NOMO-1 (cell line): ENCODE measurements at regions not wholly inside any gene's neighbourhood (a gene's known extent, or its start where the extent isn't known, plus 50 kb on each side); places are given as distances from the start of the nearest gene placed in this dataset.

Experiments
- DNase-seq, 2 experiments: peaks; one replicate each; lab custom pipeline; 2025; ENCODE audit not compliant: unreplicated experiment in 2 of 2; lab: John Stamatoyannopoulos, UW

DNA sequence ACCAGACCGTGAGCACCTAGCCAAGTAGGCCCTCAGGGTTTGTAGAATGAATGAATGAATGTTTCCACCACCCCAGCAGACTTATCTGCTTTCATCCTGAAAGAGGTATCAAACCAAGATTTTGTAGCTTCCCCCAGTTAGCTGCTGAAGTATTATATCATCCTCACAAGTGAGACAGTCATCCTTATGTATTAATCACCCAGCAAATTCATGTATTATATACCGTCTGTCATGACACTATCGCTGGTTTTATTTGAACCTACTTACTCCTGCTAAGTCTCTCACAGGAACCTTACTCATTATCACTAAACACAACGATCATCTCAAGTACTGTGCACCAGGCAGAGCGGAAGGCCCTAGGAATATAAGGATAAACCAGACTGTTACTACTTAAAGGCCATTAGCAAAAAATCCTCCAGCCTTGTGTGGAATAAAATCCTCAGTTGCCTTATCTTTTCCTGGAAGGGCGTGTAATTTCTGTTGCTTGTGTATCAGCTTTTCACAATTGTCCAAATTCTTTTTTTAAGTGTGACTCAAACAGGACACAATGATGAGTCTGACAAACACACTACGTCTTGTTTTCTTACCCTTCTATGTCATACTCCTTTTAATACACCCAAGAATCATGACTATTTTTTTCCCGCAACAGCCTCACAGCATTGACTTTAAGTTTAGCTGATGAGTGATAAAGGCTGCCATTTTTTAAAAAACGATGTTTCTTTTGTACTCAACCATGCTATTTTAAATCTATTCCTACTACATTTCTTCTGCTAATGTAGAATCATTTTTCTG, 176.1 kb upstream of the KLF14 start:
- no peak for DNase-seq

DNA sequence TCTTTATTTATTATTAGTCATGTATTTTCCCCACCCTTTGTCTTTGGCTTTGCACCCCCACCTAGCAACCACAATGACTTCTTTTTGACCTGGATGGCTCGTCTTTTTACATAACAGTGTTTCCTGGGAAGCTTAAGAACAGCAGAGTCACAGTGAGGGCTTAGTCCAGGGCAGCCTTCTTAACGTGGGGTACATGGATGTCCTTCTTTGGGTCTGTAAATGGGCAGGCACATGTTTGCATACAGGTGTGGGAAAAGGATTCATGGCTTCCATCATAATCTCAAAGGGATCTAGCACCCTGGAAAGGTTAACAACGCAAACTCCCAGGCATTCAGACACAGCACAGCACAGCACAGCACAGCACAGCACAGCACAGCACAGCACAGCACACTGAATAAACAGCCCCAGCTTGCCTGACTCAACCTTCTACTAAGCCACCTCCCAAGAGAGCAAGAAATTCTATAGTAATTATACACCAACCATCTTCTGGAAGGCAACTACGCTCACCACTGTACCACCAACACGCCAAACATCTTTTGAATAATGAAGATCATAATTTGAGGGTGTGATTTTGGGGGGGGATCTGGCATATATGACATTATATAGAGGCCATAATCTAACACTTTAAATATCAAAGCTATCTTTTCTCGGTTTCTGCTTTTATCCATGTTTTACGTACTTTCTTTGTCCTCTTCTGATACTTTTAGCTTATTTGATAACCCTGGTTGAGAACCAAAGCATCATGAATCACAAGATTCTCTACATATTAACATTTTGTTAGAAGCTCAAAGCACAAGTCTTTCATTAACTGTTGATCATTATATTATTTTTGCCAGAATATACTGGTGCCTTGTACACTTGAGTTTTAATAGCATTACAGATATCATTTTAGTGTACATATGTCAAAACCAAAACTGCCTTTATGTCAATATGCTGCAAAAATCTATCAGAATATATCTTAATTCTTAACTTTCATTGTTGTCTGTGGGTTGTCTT, 177.2 kb upstream of the KLF14 start:
- no peak for DNase-seq

DNA sequence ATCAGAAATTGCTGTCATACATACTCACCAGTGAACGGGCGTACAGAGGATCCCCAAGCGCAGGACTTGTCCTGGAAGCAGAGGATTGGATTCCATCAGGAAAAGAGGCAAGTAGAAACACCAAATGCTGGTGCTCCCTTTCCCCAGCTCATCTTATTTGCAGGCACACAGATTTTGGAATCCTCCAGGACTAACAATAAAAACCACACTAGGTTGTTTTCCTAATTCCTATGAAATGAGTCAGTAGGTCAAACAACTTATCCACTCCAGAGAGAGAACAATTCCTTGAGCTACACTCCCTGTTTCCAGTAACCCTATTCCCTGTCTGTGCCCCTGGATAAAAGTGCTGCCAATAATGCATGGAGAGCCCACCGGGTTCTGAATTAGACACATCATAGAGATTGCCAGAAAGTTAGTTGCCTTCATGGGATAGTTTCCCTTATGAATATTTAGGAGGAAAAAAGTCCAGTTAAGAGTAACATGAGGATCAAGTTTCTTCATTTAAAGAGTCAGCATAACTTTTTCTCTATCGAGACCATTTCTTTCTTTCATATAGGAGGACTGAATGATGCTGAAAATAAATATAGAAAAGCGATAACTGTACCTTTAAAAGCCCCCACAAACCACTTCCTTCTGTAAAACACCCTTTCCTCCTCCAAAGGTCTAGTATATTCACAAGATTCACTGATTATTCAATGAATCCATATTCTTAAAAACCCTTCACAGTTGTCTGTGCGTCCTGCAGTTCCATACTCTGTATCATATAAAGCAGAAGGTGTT, 178.3 kb upstream of the KLF14 start:
- DNase-seq = no peak

DNA sequence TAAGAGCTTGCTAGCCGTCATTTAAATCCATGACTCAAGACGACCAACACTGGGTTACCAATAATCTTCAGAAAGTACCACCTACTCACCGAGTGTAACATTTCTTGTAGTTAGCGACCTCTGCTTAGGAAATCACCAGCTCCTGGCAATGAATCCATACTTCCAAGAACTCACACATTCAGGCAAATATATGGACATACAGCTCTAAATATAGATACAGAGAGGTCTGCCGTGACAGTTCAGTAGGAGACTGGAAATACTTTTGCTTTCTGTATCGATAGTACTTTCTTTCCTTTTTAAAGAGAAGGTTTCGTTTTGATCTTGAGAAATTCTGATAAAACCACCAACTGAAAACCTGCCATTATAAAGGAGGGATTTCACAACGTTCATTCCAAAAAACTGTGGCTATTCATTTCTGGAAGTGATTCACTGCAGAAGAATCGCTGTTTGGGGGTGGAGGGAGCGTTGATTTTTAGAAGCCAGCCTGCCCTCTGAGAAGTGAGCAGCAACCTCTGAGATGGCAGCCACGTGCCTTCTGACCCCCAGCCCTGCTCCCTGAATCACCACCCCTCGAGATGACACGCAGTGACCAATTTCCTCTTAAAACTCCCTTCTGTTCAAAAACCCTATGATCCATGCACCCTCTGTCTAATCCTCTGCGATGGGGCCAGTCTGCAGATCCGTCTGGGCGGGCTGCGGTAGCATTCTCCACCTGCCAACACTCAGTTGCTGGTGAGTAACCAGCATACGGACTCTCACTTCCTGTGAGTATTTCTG, 179.0 kb upstream of the KLF14 start:
- DNase-seq = peak; percentile 64 to 78

DNA sequence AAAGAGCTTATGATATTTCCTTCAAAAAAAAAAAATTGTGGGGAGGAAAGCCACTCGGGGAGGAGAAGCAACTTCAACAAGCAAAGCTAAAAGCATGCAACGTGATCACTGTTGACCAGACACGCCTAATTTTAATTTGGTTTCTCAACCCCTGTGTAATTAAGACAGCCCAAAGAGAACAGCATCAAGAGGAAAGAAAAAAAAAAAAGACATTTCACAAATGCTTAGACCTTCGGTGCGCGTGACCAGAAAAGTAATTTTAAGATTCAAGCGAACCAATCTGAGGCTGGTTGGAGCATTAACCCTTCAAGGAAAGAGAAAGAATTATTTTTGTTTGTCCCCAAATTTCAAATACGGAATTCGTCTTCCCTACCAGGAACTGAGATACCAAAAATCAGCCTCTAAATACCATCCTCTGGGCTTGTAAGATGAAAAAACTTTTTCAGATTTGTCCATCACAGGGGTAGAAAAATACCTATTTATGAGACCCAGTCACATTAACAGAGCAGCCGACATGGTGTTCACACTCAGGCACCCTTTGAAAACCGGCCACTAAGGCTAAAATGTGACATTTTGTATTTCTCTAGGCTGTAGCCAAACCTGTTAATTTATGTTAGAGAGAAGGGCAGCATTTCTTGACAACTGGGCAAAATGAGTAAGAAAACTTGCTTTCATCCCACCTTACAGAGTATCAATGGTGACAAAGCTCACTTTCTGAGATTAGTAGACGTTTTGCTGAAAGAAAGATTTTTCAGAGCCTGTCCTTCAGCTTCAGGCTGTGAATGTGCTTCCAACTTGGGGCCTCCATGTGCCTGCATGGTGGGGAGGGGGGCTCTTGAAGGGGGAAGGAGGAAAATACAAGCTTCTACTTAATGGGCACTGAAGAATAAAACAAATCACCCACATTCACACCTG, 179.9 kb upstream of the KLF14 start:
- DNase-seq = peak in 1 of 2 experiments; percentile 64

DNA sequence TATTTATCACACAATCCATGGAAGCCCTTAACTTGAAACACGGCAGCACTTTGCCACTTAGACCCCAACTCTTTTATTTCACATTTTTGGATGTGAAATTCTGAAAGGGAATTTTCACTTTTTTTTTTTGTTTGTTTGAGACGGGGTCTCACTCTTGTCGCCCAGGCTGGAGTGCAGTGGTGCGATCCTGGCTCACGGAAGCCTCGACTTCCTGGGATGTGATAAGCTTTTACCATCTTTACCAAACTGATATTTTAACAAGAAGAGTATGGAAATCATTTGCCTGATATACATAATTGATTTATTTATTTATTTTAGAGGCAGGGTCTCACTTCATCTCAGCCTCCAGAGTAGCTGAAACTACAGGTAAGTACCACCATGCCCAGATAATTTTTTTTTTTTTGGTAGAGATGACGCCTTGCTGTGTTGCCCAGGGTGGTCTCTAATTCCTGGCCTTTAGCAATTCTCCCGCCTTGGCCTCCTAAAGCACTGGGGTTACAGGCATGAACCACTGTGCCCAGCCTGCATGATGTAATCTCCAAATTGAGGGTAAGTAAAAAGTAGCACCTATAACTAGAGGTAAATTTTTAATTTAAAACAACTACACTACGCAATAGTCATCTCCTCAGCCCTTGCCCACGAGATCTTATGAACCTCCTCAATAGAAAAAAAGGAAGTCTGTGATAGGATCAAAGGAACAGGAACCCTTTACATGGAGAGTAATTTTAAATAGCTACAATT, 180.7 kb upstream of the KLF14 start:
- no peak for DNase-seq

DNA sequence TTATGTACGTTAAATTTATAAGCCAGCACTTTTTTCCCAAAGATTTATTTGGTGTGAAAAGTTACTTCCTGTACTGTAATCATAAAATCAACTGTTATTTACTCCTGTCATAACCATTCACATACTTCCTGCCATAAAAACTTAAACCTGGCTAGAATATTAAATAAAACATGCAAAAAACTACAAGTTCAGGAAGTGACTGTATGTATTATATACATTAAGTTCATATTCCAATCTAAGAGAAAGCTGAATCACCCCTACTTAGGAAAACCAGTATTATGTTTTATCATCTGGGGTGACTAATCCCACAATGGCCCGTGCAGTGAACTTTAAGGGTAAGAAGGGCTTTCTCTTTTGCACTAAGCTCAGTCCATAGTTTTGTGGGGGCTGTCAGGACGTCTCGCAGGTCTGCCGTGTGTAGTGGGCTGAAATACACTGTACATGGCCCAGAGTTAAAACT, 183.7 kb upstream of the KLF14 start:
- no peak for DNase-seq

DNA sequence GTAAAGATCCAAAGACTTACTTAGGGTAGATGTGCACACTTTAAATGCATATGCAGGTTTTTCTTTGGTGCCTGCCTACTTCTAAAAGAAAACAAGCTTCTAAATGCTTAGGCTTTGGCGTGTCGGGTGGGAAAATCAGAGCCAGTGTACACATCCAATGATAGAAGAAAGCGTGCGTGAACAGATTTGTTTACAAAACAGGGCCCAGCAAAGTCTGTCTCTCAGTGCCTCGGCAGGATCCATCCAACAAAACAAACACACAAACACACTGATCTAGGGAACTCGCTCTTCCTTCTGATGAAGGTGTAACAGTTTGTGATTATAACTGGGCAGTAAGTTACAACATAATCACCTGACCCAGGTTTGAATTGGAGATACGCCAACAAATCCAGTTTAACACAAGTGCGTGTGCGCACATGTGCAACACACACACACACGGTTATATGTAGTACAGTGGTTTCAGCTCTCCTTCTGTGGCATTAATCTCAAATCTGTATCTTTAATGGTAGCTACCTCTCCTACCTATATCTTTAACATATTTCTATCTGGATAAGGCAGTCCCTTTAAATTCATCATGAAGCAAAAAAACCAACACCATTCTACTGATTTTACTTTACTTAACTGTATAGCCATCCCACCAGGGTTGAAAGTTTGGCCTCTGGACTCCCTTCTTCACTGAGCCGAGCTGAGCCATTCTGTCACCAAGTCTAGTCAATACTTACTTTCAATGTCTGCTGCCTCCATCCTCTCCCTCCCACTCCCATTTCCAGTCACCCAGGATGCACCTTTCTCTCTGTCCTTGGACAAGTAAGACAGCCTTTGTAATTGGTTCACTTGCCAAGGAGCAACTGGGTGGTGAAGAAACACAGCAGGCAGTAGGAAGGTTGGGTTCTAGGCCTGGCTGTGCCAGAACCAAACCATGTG, 184.4 kb upstream of the KLF14 start:
- DNase-seq = no peak

DNA sequence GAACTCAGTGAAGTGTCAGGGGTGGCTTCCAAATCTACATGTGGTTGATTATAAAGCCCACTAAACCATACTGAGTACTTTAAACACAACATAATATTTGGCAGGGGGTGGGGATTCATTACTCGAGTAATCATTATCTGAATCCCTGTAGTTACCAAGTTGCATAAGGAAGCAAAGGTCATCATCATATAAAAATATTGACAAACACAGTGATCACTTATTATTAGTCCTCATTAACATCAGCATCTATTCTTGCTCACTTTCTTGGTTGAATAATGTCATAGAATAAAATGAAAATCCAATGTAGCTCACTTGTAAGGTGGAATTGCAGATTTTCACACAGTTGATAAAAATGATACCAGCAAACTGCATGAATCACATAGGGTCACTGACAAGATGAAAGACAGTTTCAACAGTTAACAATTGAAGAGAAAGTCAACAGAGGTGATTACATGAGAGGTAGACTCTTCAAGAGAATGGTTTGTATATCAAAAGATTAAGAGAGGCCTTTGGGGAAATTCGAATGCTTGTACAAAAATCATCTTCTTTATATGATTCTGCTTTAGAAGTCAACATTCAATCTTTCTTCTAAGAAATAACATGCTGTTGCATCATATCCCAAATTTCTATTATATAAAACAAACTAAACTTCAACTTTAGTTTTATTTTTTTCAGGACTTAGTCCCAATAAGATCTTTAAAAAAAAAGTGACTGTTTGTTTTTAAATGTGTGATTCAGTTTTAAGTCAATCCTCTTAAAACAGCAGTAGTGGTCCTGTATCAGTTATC, 185.5 kb upstream of the KLF14 start:
- DNase-seq = no peak

DNA sequence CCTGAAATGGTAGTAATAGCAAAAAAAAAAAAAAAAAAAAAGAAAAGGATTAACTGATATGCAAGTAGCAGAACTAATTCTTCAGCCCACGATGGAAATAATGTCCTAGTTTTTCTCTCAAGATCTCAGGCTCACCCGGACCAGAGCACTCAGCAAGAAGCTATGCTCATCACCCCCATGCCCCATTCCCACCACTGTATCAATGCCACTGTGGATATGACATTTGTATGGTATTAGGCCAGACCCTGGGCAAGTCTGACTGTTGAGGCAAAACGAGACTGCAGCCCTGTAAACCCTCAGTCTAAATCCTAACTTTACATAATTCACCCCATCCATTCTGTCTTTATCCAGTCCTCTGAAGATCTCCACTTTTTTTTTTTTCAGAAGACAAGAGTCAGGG, 186.1 kb upstream of the KLF14 start:
- no peak for DNase-seq

DNA sequence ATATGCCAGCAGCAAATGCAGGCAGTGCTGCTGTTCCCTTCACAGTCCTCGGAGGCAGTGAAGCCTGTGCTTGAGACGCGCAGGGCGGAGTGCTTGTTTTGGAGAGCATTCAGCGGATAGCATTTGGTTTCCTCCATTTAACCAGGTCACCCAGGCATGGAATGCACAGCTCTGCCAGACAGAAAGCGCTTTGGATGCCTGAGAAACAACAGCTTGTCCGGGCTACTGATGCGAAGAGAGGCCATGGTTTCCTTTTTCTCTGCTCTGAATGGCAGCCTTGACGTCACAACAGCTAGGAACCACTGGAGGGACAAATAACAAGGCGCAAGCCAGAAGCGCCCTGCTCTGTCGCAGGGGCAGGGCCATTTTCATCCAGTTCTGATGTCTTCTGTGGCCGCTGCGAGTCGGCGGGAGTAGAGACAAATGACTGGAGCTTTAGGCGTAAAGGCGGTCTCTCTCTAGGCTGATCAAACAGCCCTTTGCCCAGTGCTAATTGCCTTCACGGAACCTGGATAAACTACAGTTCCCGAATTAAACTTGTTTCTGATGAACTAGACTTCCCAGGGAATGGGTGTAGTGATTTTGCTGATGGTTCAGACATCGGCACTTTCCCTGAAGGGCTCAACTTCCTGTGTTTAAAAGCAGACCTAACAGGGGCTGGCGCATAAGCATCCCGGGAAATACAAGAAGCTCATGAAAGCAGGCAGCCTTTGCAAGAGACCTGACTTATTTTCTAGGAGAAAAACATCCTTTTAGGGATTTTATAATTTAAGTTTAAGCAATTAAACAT, 187.6 kb upstream of the KLF14 start:
- DNase-seq = no peak

DNA sequence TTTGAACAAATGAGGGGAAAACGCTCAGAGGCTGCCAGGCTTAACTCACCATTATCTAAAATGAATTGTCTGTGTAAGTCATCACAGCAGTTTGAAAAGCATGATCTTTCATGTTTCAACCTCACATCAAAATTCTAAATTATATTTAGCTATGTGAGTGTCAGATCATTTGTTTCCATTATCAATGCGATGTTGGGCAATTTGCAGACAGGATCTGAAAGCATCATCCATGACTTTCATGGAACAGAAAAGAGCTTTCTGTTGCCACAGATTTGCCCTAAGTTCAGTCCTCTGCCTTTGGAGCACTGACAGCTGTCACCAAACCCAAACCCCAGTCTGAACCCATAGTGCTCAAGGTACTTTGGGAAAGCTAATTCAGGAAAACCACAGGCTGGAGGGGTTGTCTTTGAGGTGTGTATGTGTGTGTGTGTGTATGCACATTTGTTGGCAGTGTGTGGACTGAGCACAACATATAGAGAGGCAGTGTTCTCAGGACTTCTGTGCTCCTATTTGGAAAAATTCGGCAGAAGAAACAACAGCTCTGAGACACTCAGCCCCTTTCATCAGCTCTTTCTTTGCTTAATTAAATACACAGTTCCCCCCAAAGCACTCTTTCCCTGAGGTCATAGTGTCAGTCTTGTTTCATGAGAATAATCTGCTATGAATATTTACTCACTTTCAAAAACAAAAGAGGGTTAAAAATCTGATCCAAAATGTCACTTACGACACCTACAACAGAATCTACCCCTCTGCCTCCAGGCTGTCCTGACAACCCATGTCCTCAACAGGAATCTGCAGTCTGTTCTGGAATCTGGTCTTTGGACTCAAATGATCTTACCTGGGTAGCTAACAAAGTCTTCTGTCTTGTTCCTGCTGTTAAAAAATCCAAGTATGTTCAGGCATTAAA, 188.5 kb upstream of the KLF14 start:
- no peak for DNase-seq

DNA sequence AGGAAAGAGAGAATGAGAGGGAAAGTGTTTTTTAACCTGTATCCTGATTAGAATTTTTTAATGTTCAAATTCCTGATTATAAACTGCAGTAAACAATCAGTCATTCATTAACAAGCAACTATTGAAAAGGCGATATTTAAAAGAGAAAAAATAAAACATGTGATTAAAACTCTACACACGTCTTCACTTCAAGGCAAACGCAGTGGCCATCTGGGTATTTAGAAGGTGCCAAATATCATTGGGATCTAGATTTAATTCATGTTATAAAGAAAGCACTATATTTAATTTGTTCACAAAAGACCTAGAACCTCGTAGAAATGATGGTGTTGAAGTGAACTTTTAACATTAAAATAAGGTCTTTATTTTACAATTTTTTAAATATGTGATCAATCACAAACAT, 189.4 kb upstream of the KLF14 start:
- DNase-seq = no peak

DNA sequence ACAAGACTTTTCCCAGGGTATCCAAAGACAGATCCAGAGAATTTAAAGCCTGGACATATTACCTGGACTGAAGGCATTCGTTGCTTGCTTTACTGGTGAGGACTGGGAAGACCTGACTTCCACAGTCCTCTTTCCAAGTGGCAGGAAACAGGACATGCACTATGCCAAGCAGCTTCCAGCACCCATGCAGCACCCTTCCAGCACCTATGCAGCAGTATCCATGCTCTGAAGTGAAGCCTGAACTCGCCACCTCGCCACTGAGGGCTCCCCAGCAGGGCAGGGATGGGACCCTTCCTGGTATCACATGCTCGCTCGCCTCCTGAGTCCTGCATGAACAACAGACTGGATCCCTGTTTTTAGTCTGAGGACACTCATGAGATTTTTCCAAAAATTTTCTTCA, 189.9 kb upstream of the KLF14 start:
- DNase-seq = no peak
